IMR-90 (cell line): ENCODE measurements at regions not wholly inside any gene's neighbourhood (a gene's known extent, or its start where the extent isn't known, plus 50 kb on each side); places are given as distances from the start of the nearest gene placed in this dataset.

ENCODE experiments used
- ATAC-seq: fragments of 200-7000 bp; cut with Tn5 transposase; 2 replicates; pipeline ENCODE4 v1.9.1; 2020; ENCODE audit warnings: low read depth, mild to moderate bottlenecking, moderate library complexity
- BruUV-seq: library from RNA; stranded (reverse); fragments of 400-500 nt; replicated peaks from 2 replicates; lab custom pipeline; 2021; lab: Mats Ljungman, UMichigan
- CTCF ChIA-PET: fragments of 300-600 bp; formaldehyde crosslinking; extraction: SDS; loops from one replicate; lab custom pipeline; 2021; ENCODE audit warnings: antibody characterized with exemption; lab: Yijun Ruan, JAX
- POLR2A ChIA-PET: fragments of 300-600 bp; sonication (Branson Sonifier 250); formaldehyde crosslinking; loops from one replicate; lab custom pipeline; 2022; ENCODE audit warnings: antibody characterized with exemption; ENCODE audit not compliant: unreplicated experiment; lab: Charles Lee
- DNase-seq: peaks from one replicate; pipeline ENCODE4 v3.0.0; 2013
- H2AFZ ChIP-seq: replicated peaks from 2 replicates; pipeline ENCODE3; 2013; ENCODE audit warnings: low read length, mild to moderate bottlenecking; ENCODE audit not compliant: poor library complexity
- H2AK5ac ChIP-seq: 2 replicates; pipeline ENCODE4 v1.6.1; 2013; ENCODE audit warnings: low read depth, low read length, inconsistent platforms
- H2AK9ac ChIP-seq: replicated peaks from 2 replicates; pipeline ENCODE3; 2013; ENCODE audit warnings: mild to moderate bottlenecking, low read depth, low read length, moderate library complexity; ENCODE audit not compliant: poor library complexity
- H2BK120ac ChIP-seq: 2 replicates; pipeline ENCODE4 v1.6.1; 2013; ENCODE audit warnings: low read depth, low read length, inconsistent platforms
- H2BK15ac ChIP-seq: 3 replicates; pipeline ENCODE4 v1.6.1; 2013; ENCODE audit warnings: low read depth, low read length, inconsistent platforms
- H2BK20ac ChIP-seq: 2 replicates; pipeline ENCODE4 v1.6.1; 2013; ENCODE audit warnings: low read depth, mild to moderate bottlenecking, inconsistent platforms, low read length, moderate library complexity
- H2BK5ac ChIP-seq: 2 replicates; pipeline ENCODE4 v1.6.1; 2013; ENCODE audit warnings: mild to moderate bottlenecking, low read depth, low read length, inconsistent platforms; ENCODE audit not compliant: poor library complexity, severe bottlenecking
- H3K14ac ChIP-seq: replicated peaks from 2 replicates; pipeline ENCODE4 v1.6.1; 2013; ENCODE audit warnings: low read depth, low read length, inconsistent platforms
- H3K18ac ChIP-seq: 2 replicates; pipeline ENCODE4 v1.6.1; 2013; ENCODE audit warnings: low read depth, low read length, control low read depth
- H3K23ac ChIP-seq: 2 replicates; pipeline ENCODE4 v1.6.1; 2013; ENCODE audit warnings: low read depth, low read length, inconsistent platforms
- H3K27ac ChIP-seq: 2 replicates; pipeline ENCODE4 v1.5.1; 2013; ENCODE audit warnings: mild to moderate bottlenecking, control low read depth, low read length; ENCODE audit not compliant: insufficient read depth
- H3K27me3 ChIP-seq: 2 replicates; pipeline ENCODE4 v1.6.1; 2013; ENCODE audit warnings: low read length; ENCODE audit not compliant: control insufficient read depth, insufficient read depth
- H3K36me3 ChIP-seq: 2 replicates; pipeline ENCODE4 v1.6.1; 2013; ENCODE audit warnings: low read length, mixed read lengths; ENCODE audit not compliant: control insufficient read depth, insufficient read depth
- H3K4ac ChIP-seq: 2 replicates; pipeline ENCODE4 v1.6.1; 2013; ENCODE audit warnings: low read depth, low read length, inconsistent platforms
- H3K4me1 ChIP-seq: 2 replicates; pipeline ENCODE4 v1.6.1; 2013; ENCODE audit warnings: low read length, mixed read lengths; ENCODE audit not compliant: control insufficient read depth, insufficient read depth
- H3K4me2 ChIP-seq: 2 replicates; pipeline ENCODE4 v1.6.1; 2013; ENCODE audit warnings: low read depth, mild to moderate bottlenecking, control low read depth, low read length, moderate library complexity
- H3K4me3 ChIP-seq: 2 replicates; pipeline ENCODE4 v1.5.1; 2013; ENCODE audit warnings: low read depth, mild to moderate bottlenecking, control low read depth, low read length, moderate library complexity; ENCODE audit not compliant: insufficient read depth
- H3K56ac ChIP-seq: 2 replicates; pipeline ENCODE4 v1.6.1; 2013; ENCODE audit warnings: low read length, inconsistent platforms; ENCODE audit not compliant: insufficient read depth; ENCODE audit errors: extremely low read depth
- H3K79me1 ChIP-seq, 2 experiments: 2 replicates each; pipeline ENCODE4 v1.6.1; 2013; ENCODE audit warnings: low read length in 2 of 2, inconsistent platforms in 1 of 2, low read depth in 1 of 2
- H3K9ac ChIP-seq: 2 replicates; pipeline ENCODE4 v1.6.1; 2013; ENCODE audit warnings: low read depth, low read length, control low read depth
- H3K9me1 ChIP-seq: 2 replicates; pipeline ENCODE4 v1.6.1; 2013; ENCODE audit warnings: low read length, inconsistent platforms; ENCODE audit not compliant: insufficient read depth
- H3K9me3 ChIP-seq: 2 replicates; pipeline ENCODE4 v1.6.1; 2013; ENCODE audit warnings: low read length; ENCODE audit not compliant: control insufficient read depth, insufficient read depth
- H4K20me1 ChIP-seq: 2 replicates; pipeline ENCODE4 v1.6.1; 2013; ENCODE audit warnings: low read length, inconsistent platforms; ENCODE audit not compliant: insufficient read depth
- H4K5ac ChIP-seq: 2 replicates; pipeline ENCODE4 v1.6.1; 2013; ENCODE audit warnings: mild to moderate bottlenecking, low read depth, low read length, control low read depth
- H4K8ac ChIP-seq, 2 experiments: 2 replicates each; pipeline ENCODE4 v1.6.1; 2013; ENCODE audit warnings: low read depth in 2 of 2, low read length in 2 of 2, control low read depth in 1 of 2, inconsistent platforms in 1 of 2
- H4K91ac ChIP-seq: 2 replicates; pipeline ENCODE4 v1.6.1; 2013; ENCODE audit warnings: low read depth, low read length, inconsistent platforms; ENCODE audit not compliant: insufficient read depth
- FOS ChIP-seq: fragments of 150-350 bp; IDR thresholded peaks from 2 replicates; pipeline ENCODE4 v1.6.1; 2016; ENCODE audit warnings: low read depth, low read length
- MAFK ChIP-seq: IDR thresholded peaks from 2 replicates; pipeline ENCODE4 v1.6.1; 2012; ENCODE audit warnings: low read depth, low read length, improper control_type of control experiment
- RCOR1 ChIP-seq: IDR thresholded peaks from 2 replicates; pipeline ENCODE4 v1.6.1; 2012; ENCODE audit warnings: mild to moderate bottlenecking, low read length, improper control_type of control experiment; ENCODE audit not compliant: insufficient replicate concordance
- WGBS, 2 experiments: methylation state at CpG; one replicate each; pipeline versions ENCODE4 v1.1.5 to v1.1.7; 2013; ENCODE audit warnings: missing lambda C conversion rate in 2 of 2; ENCODE audit not compliant: insufficient read length in 1 of 2; ENCODE audit errors: extremely low coverage in 2 of 2; 5-methylcytosine and 5-hydroxymethylcytosine counted together
- dilution Hi-C: fragments of 300-500 bp; cut with HindIII; formaldehyde crosslinking; loops from one replicate; pipeline ENCODE4 v1.14.3; 2018; ENCODE audit warnings: low sequenced_read_pairs; ENCODE audit not compliant: unreplicated experiment
- in situ Hi-C: fragments of 300-500 bp; cut with MboI; formaldehyde crosslinking; loops from 3 replicates; pipeline ENCODE4 v1.14.3; 2019; ENCODE audit warnings: low sequenced_read_pairs, inconsistent platforms, mixed read lengths
- intact Hi-C: fragments of 100-400 bp; cut with micrococcal nuclease; formaldehyde crosslinking; loops from 2 replicates; pipeline ENCODE4 v1.10.0; 2022

DNA sequence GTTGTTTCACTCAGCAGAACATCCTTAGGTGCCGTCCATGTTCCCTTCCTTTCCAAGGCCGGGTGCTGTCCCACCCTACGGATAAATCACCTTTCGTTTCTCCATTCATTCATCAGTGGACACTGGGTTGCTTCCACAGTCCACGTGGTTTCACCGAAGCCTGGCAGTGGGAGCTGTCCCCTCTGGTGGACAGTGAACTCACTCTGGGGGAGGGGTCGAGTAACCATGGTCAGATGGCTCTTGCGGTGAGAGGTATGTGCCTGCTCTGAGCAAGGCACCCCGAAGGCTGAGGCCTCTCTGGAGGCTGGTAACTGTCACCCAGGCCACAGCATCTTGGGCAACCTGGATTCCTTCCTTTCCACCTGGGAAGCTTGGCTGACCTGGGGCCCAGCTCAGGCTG, 61.5 kb upstream of the TWIST2 start:
- Histone ChIP-seq H3K18ac (no peak overlapping the region), H3K9ac (no peak overlapping the region), H2AK9ac (no peak overlapping the region), H4K20me1 (no peaks in the 10 kb centered on the region), H4K91ac (no peak overlapping the region), H3K79me1 (no peaks in the 10 kb centered on the region), H4K8ac (no peak overlapping the region), H3K9me1 (no peaks in the 10 kb centered on the region), H3K4me3 (no peak overlapping the region), H3K27me3 (peaks cover 14% of the 10 kb centered on the region), H2BK5ac (no peak overlapping the region), H3K14ac (no peak overlapping the region), H3K9me3 (no peaks in the 10 kb centered on the region), H2BK120ac (no peak overlapping the region), H4K5ac (no peak overlapping the region), H3K4me2 (no peak overlapping the region), H3K23ac (no peak overlapping the region), H3K4ac (no peak overlapping the region), H2BK15ac (no peak overlapping the region), H3K27ac (no peak overlapping the region), H2BK20ac (no peak overlapping the region), H3K36me3 (no peaks in the 10 kb centered on the region), H3K4me1 (no peaks in the 10 kb centered on the region; the same call in 1 of the 2 replicates), H3K56ac (no peak overlapping the region), H2AFZ (no peak overlapping the region), H2AK5ac (no peak overlapping the region)
- dilution Hi-C loops (no loop called here), in situ Hi-C loops (loop anchor here (10.0 kb wide), 1 partner anchor 422 kb away; no protein-coding TSS in a partner anchor), intact Hi-C loops (loop anchor here (10.0 kb wide), 1 partner anchor 188 kb away; no protein-coding TSS in a partner anchor)
- WGBS, 2 experiments: 92% methylated on average over 5 of the region's 9 CpGs; no CpG with 5 or more reads in 1 of the 2 experiments
- DNase-seq (no peak), ATAC-seq (no peak)
- BruUV-seq: no TSS peak
- no peak for TF ChIP-seq MAFK
- no peak for TF ChIP-seq RCOR1
- TF ChIP-seq FOS: no peak
- POLR2A ChIA-PET: no interaction called here
- CTCF ChIA-PET: interaction anchor here (0.6 kb wide), 1 partner anchor 225 kb away, joined by 5 read pairs; no protein-coding TSS in a partner anchor
